IPS-18a (cell line): ENCODE measurements at regions not wholly inside any gene's neighbourhood (a gene's known extent, or its start where the extent isn't known, plus 50 kb on each side); places are given as distances from the start of the nearest gene placed in this dataset.

Experiments used
- H3K27ac ChIP-seq: one replicate; pipeline ENCODE4 v1.5.1; 2013; ENCODE audit warnings: low read length
- H3K27me3 ChIP-seq: one replicate; pipeline ENCODE4 v1.6.1; 2013; ENCODE audit warnings: mild to moderate bottlenecking, low read length; ENCODE audit not compliant: control insufficient read depth, insufficient read depth
- H3K36me3 ChIP-seq: one replicate; pipeline ENCODE4 v1.6.1; 2013; ENCODE audit warnings: low read depth, low read length; ENCODE audit not compliant: control insufficient read depth
- H3K4me1 ChIP-seq: one replicate; pipeline ENCODE4 v1.6.1; 2013; ENCODE audit warnings: low read depth, low read length; ENCODE audit not compliant: control insufficient read depth
- H3K4me3 ChIP-seq: one replicate; pipeline ENCODE4 v1.5.1; 2013; ENCODE audit warnings: low read length
- H3K9ac ChIP-seq: one replicate; pipeline ENCODE4 v1.6.1; 2013; ENCODE audit warnings: mild to moderate bottlenecking, low read length, moderate library complexity
- H3K9me3 ChIP-seq: one replicate; pipeline ENCODE4 v1.6.1; 2013; ENCODE audit warnings: low read depth, low read length; ENCODE audit not compliant: control insufficient read depth

DNA sequence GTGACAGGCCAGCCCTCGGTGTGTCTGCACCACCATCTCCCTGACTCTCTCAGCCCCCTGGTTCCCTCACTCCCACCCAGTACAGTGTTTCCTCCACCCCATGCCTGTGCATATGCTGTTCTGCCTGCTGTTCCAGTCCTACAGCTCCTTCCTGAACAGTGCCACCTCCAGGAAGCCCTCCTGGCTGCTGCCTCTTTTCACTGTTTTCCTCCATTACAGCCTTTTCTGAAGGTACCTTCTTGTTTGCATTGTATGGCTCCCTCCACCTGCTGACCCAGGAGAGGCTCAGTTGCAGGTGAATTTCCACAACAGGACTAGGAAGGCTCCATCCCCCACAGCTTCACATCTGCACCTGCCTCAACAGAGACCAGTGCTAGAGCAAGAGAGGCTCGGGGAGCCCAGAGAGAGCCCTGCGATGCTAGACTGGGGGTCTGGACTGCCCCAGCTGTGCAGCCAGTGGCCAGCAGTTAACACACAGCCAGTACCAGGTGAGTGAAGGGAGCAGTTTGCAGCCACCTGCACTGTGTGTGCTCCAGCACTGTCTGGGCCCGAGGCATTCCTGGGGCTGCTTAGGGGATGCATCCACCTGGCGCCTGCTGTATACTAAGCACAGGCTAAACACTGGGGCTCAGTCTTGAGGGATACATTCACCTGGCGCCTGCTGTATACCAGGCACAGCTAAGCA is 92.0 kb downstream of the ADRA2C start:
- no peak overlapping the region for H3K4me3 ChIP-seq
- no peaks in the 10 kb centered on the region for H3K9me3 ChIP-seq
- no peak overlapping the region for H3K27ac ChIP-seq
- H3K4me1 ChIP-seq, result peaks cover 14% of the 10 kb centered on the region
- H3K27me3 ChIP-seq, result no peaks in the 10 kb centered on the region
- no peak overlapping the region for H3K9ac ChIP-seq
- H3K36me3 ChIP-seq, result no peaks in the 10 kb centered on the region

- H3K4me1 ChIP-seq, result peaks cover 19% of the 10 kb centered on the region
- no peaks in the 10 kb centered on the region for H3K9me3 ChIP-seq
- no peak overlapping the region for H3K4me3 ChIP-seq
- H3K27ac ChIP-seq, result no peak overlapping the region
- H3K27me3 ChIP-seq, result no peaks in the 10 kb centered on the region
- no peak overlapping the region for H3K9ac ChIP-seq
- H3K36me3 ChIP-seq, result no peaks in the 10 kb centered on the region
Observed at GRCh38 chr4:3858765-3859388, 92.7 kb downstream of the ADRA2C start.

- Histone ChIP-seq H3K9me3 (no peaks in the 10 kb centered on the region), H3K4me1 (peaks cover 21% of the 10 kb centered on the region)
Observed at GRCh38 chr4:3859571-3859970, 93.4 kb downstream of the ADRA2C start.

DNA sequence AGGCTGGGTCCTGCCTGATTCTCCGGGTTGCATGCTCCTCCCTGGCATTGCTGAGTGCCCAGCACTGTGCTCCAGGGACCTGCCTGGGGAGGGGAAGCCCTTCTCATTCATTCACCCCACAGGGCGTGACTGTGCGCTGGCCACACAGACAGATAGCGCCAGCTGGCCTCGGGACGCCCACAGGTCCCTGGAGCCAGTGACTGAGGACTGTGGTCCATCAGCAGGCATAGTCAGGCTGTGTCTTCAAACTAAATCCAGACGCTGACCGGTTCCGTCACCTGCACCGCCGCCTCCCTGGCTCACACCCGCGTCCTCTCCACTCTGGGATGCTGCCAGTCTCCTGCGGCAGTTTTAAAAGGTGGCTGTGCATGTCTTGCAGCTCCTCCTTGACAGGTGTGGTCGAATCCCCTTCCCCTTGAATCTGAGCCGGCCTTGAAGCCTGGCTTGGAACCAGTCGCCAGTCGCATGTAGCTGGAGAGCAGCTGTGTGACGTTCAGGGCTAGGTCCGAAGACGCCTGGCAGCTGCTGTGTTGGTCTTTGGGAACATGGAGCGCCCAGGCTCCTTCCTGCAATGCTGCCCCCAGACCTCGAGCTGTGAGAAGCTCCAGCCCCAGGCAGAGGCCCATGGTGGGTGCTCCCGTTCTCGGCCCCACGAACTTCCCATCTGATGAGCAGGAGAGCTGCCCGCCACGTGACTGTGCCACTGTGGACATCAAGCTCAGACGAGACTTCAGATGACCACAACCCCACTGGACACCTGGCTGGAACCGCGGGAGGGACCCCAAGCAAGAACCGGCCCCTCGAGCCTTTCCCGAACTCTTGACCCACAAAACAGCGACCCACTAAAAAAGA is 94.1 kb downstream of the ADRA2C start:
- H3K9me3 ChIP-seq, result no peaks in the 10 kb centered on the region
- H3K9ac ChIP-seq, result no peak overlapping the region
- no peak overlapping the region for H3K4me3 ChIP-seq
- H3K4me1 ChIP-seq, result peaks cover 21% of the 10 kb centered on the region
- H3K27ac ChIP-seq, result no peak overlapping the region
- no peaks in the 10 kb centered on the region for H3K36me3 ChIP-seq
- no peaks in the 10 kb centered on the region for H3K27me3 ChIP-seq

More at GRCh38 chr4:3859571-3859970, 93.4 kb downstream of the ADRA2C start:
- no peaks in the 10 kb centered on the region for H3K36me3 ChIP-seq
- H3K4me3 ChIP-seq, result no peak overlapping the region
- H3K27me3 ChIP-seq, result no peaks in the 10 kb centered on the region
- H3K27ac ChIP-seq, result no peak overlapping the region
- H3K9ac ChIP-seq, result no peak overlapping the region

GRCh38 chr4:3860913-3861636 is 94.9 kb downstream of the ADRA2C start:
- Histone ChIP-seq H3K27ac (no peak overlapping the region), H3K9ac (no peak overlapping the region), H3K36me3 (no peaks in the 10 kb centered on the region), H3K27me3 (no peaks in the 10 kb centered on the region), H3K4me1 (peaks cover 21% of the 10 kb centered on the region), H3K9me3 (no peaks in the 10 kb centered on the region), H3K4me3 (no peak overlapping the region)

DNA sequence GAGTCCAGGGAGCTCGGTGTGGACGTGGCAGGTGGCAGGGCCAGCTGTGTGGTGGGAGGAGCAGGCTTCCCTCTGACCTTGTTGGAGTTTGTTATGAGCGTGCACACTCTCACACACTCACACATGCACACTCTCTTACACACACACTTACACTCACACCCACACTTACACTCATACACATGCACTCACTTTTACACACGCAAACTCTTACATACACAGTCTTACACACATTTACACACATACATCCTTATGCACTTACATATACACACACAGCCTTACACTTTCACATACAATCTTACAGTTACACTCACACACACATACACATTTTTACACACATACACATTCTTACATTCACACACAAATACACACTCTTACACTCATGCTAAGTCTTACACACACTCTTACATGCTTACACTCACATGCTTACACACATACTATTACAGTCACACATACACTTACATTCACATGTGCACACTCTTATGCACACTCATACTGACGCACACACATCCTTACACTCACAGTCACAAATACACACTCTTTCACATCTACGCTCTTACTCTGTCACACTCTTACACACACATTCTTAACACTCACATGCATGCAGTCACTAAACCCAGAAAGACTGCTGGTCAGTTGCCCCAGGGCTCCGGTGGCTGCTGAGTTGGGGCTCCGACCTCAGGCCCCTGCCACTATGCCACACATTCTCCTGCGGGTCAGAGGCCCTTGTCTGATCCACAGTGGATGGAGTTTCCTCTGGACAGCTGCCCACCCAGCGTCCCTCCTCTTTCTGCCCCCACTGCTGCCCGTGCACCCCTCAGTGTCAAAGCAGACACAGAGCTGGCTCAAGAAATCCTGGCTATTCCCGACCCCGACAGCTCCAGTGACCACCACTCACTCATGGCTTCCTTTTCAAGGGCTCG is 95.8 kb downstream of the ADRA2C start:
- no peaks in the 10 kb centered on the region for H3K36me3 ChIP-seq
- H3K27ac ChIP-seq, result no peak overlapping the region
- H3K4me3 ChIP-seq, result peak overlapping the region; percentile 55
- H3K4me1 ChIP-seq, result peaks cover 21% of the 10 kb centered on the region
- peak overlapping the region; percentile 48 for H3K9ac ChIP-seq
- H3K27me3 ChIP-seq, result no peaks in the 10 kb centered on the region
- no peaks in the 10 kb centered on the region for H3K9me3 ChIP-seq

- H3K27me3 ChIP-seq, result no peaks in the 10 kb centered on the region
- H3K4me3 ChIP-seq, result peak overlapping the region; percentile 55
- H3K9ac ChIP-seq, result peak overlapping the region; percentile 48
- peak overlapping the region; percentile 66 for H3K27ac ChIP-seq
- H3K36me3 ChIP-seq, result no peaks in the 10 kb centered on the region
- H3K9me3 ChIP-seq, result no peaks in the 10 kb centered on the region
- peaks cover 21% of the 10 kb centered on the region for H3K4me1 ChIP-seq
Observed at GRCh38 chr4:3862640-3863420, 96.6 kb downstream of the ADRA2C start.

GRCh38 chr4:3863841-3864741 is 97.9 kb downstream of the ADRA2C start:
- no peaks in the 10 kb centered on the region for H3K27me3 ChIP-seq
- no peak overlapping the region for H3K27ac ChIP-seq
- H3K4me3 ChIP-seq, result no peak overlapping the region
- H3K9ac ChIP-seq, result no peak overlapping the region
- H3K4me1 ChIP-seq, result peaks cover 21% of the 10 kb centered on the region
- H3K9me3 ChIP-seq, result no peaks in the 10 kb centered on the region
- H3K36me3 ChIP-seq, result no peaks in the 10 kb centered on the region

DNA sequence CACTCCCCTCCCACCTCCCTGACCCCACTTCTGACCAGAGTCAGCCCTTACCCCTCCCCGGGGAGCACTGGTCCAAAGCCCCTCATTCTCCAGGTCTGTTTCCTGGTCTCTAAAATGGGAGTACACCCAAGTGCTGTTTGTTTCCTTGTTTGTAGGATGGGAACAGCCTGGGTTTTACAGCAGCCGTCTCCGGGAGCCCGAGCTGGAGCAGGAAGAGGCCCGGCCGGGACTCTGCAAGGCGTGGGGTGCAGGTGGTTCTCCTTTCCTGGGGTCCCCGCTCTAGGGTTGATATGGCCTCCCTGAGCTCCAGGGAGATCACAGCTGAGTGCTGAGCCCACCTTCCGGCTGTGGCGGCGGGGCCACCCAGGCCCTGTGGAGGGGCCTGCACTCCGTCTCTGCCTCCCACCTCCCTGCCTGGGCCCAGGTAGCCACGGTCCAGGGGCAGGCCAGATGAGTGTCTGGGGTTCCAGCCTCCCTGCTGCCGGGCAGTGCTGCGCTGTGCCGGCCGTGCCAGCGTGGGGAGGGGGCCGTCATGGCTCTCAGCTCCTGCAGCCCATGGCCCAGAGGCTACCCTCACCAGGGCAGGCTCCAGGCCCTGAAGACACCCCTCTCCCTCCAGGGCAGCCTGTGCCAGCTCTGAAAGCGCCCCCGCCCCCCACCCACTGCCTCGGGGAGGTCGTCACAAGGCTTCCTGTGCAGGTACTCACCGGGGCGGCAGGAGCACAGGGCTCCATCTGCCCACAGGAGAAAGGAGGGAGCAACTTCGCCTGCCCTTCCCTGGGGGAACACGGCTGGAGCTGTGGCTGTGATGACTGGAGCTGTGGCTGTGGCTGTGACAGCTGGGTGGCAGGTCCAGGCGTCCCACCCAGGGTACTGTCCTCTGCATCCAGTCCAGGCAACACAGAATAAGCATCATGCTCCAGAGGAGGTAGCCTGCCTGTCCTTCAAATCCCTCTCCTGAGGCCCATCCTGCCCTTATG is 98.8 kb downstream of the ADRA2C start:
- Histone ChIP-seq H3K4me3 (no peak overlapping the region), H3K9me3 (no peaks in the 10 kb centered on the region), H3K27ac (no peak overlapping the region), H3K9ac (no peak overlapping the region), H3K4me1 (peaks cover 21% of the 10 kb centered on the region), H3K27me3 (no peaks in the 10 kb centered on the region), H3K36me3 (no peaks in the 10 kb centered on the region)
